PC-3 (cell line): ENCODE measurements at regions not wholly inside any gene's neighbourhood (a gene's known extent, or its start where the extent isn't known, plus 50 kb on each side); places are given as distances from the start of the nearest gene placed in this dataset.

ENCODE experiments used
- ATAC-seq: fragments of 200-7000 bp; cut with Tn5 transposase; 2 replicates; pipeline ENCODE4 v1.9.1; 2020; ENCODE audit warnings: mild to moderate bottlenecking, moderate library complexity
- BruUV-seq: library from RNA; stranded (reverse); fragments of 400-500 nt; replicated peaks from 2 replicates; lab custom pipeline; 2021; lab: Mats Ljungman, UMichigan
- CTCF ChIA-PET: fragments of 300-600 bp; sonication (Branson Sonifier 250); formaldehyde crosslinking; loops from one replicate; lab custom pipeline; 2022; ENCODE audit warnings: antibody characterized with exemption; lab: Charles Lee
- POLR2A ChIA-PET: fragments of 300-600 bp; sonication (Branson Sonifier 250); formaldehyde crosslinking; loops from one replicate; lab custom pipeline; 2022; ENCODE audit warnings: antibody characterized with exemption; ENCODE audit not compliant: unreplicated experiment; lab: Charles Lee
- DNase-seq: peaks from one replicate; pipeline ENCODE4 v3.0.0-alpha.2; 2015
- H2AFZ ChIP-seq: fragments of 300-600 bp; sonication (generic); 2 replicates; pipeline ENCODE4 v1.6.0; 2016; ENCODE audit warnings: antibody characterized with exemption, low read length
- H3F3A ChIP-seq: fragments of 300-600 bp; sonication (generic); one replicate; pipeline ENCODE4 v1.6.0; 2017; ENCODE audit warnings: antibody characterized with exemption, low read length, control low read depth, mild to moderate bottlenecking; ENCODE audit not compliant: unreplicated experiment
- H3K27ac ChIP-seq: fragments of 300-600 bp; sonication (generic); 2 replicates; pipeline ENCODE4 v1.5.1; 2016; ENCODE audit warnings: mild to moderate bottlenecking, low read length
- H3K27me3 ChIP-seq: fragments of 300-600 bp; sonication (generic); 2 replicates; pipeline ENCODE4 v1.6.1; 2016; ENCODE audit warnings: low read length, mixed read lengths
- H3K36me3 ChIP-seq: fragments of 300-600 bp; sonication (generic); 2 replicates; pipeline ENCODE4 v1.6.1; 2016; ENCODE audit warnings: low read depth, mixed run types, low read length, mixed read lengths
- H3K4me1 ChIP-seq: fragments of 300-600 bp; sonication (generic); 2 replicates; pipeline ENCODE4 v1.5.1; 2016; ENCODE audit warnings: low read length; ENCODE audit not compliant: insufficient read depth
- H3K4me2 ChIP-seq: fragments of 300-600 bp; sonication (generic); 2 replicates; pipeline ENCODE4 v1.6.0; 2016; ENCODE audit warnings: low read length
- H3K4me3 ChIP-seq: fragments of 300-600 bp; sonication (generic); 2 replicates; pipeline ENCODE4 v1.5.1; 2016; ENCODE audit warnings: mild to moderate bottlenecking, low read length, mixed read lengths
- H3K79me2 ChIP-seq: fragments of 300-600 bp; sonication (generic); 2 replicates; pipeline ENCODE4 v1.6.1; 2017; ENCODE audit warnings: low read length, mixed read lengths
- H3K9ac ChIP-seq: fragments of 300-600 bp; sonication (generic); 2 replicates; pipeline ENCODE4 v1.6.0; 2016; ENCODE audit warnings: mild to moderate bottlenecking, low read length
- H3K9me2 ChIP-seq: fragments of 300-600 bp; sonication (generic); replicated peaks from 2 replicates; pipeline ENCODE4 v1.6.1; 2016; ENCODE audit warnings: mixed run types, low read length, mixed read lengths
- H3K9me3 ChIP-seq: fragments of 300-600 bp; sonication (generic); 2 replicates; pipeline ENCODE4 v1.6.1; 2016; ENCODE audit warnings: low read length, mixed read lengths
- H4K20me1 ChIP-seq: fragments of 300-600 bp; sonication (generic); 2 replicates; pipeline ENCODE4 v1.6.1; 2016; ENCODE audit warnings: low read length, mixed read lengths
- CTCF ChIP-seq: fragments of 300-600 bp; sonication (generic); conservative IDR thresholded peaks from 2 replicates; pipeline ENCODE4 v1.5.1; 2017; ENCODE audit warnings: antibody characterized with exemption, low read depth, mild to moderate bottlenecking, low read length
- EZH2 ChIP-seq: fragments of 300-600 bp; sonication (generic); IDR thresholded peaks from one replicate; pipeline ENCODE4 v1.6.1; 2017; ENCODE audit warnings: antibody characterized with exemption, mild to moderate bottlenecking, low read length; ENCODE audit not compliant: unreplicated experiment
- EZH2phosphoT487 ChIP-seq: fragments of 300-600 bp; sonication (generic); IDR thresholded peaks from 2 replicates; pipeline ENCODE4 v1.6.1; 2018; ENCODE audit warnings: mild to moderate bottlenecking, antibody characterized with exemption, low read length, borderline replicate concordance
- intact Hi-C: fragments of 100-400 bp; cut with micrococcal nuclease; formaldehyde crosslinking; loops from 2 replicates; pipeline ENCODE4 v1.9.0; 2023

GRCh38 chr12:102629262-102629888 is 149.0 kb upstream of the IGF1 start:
- no peak for ATAC-seq

GRCh38 chr12:102625819-102626218 is 145.5 kb upstream of the IGF1 start:
- ATAC-seq (no peak), DNase-seq (no peak)
- Histone ChIP-seq H3K79me2 (no peaks in the 10 kb centered on the region), H3K9me2 (no peaks in the 10 kb centered on the region), H3K36me3 (no peaks in the 10 kb centered on the region), H3K9ac (no peak overlapping the region), H3K4me2 (no peak overlapping the region), H3K4me1 (no peaks in the 10 kb centered on the region), H3K4me3 (no peak overlapping the region), H3F3A (no peaks in the 10 kb centered on the region), H4K20me1 (no peaks in the 10 kb centered on the region), H2AFZ (no peak overlapping the region), H3K27ac (no peak overlapping the region), H3K27me3 (no peaks in the 10 kb centered on the region), H3K9me3 (peaks cover 33% of the 10 kb centered on the region; the same call in 1 of the 2 replicates)
- TF ChIP-seq EZH2: no peak
- no peak for TF ChIP-seq CTCF
- TF ChIP-seq EZH2phosphoT487: no peak
- intact Hi-C loops: no loop called here
- no TSS peak for BruUV-seq
- ChIA-PET POLR2A (no interaction called here), CTCF (no interaction called here)

More at GRCh38 chr12:102629262-102629888, 149.0 kb upstream of the IGF1 start:
- H4K20me1 ChIP-seq: no peaks in the 10 kb centered on the region
- CTCF ChIA-PET: no interaction called here
- no TSS peak for BruUV-seq
- H3K9me2 ChIP-seq: no peaks in the 10 kb centered on the region
- H3F3A ChIP-seq: no peaks in the 10 kb centered on the region
- intact Hi-C loops: no loop called here
- H3K36me3 ChIP-seq: no peaks in the 10 kb centered on the region
- no peak overlapping the region for H3K4me3 ChIP-seq
- H3K79me2 ChIP-seq: no peaks in the 10 kb centered on the region
- POLR2A ChIA-PET: no interaction called here
- H3K4me1 ChIP-seq: no peaks in the 10 kb centered on the region
- no peak for DNase-seq
- H3K27me3 ChIP-seq: no peaks in the 10 kb centered on the region
- no peak overlapping the region for H3K4me2 ChIP-seq
- peaks cover 35% of the 10 kb centered on the region; the same call in 1 of the 2 replicates for H3K9me3 ChIP-seq
- no peak overlapping the region for H3K9ac ChIP-seq
- no peak overlapping the region for H3K27ac ChIP-seq
- TF ChIP-seq CTCF (no peak), EZH2 (no peak), EZH2phosphoT487 (no peak)
- H2AFZ ChIP-seq: no peak overlapping the region

- H3K9ac ChIP-seq: no peak overlapping the region
These were observed 142.3 kb upstream of the IGF1 start for GRCh38 chr12:102622618-102623017.

More at GRCh38 chr12:102622618-102623017, 142.3 kb upstream of the IGF1 start:
- H3K9me2 ChIP-seq: no peaks in the 10 kb centered on the region
- ChIA-PET CTCF (no interaction called here), POLR2A (no interaction called here)
- BruUV-seq: no TSS peak
- no peaks in the 10 kb centered on the region for H3K27me3 ChIP-seq
- H2AFZ ChIP-seq: no peak overlapping the region
- peaks cover 22% of the 10 kb centered on the region; the same call in 1 of the 2 replicates for H3K9me3 ChIP-seq
- TF ChIP-seq CTCF (no peak), EZH2phosphoT487 (no peak), EZH2 (no peak)
- no peaks in the 10 kb centered on the region for H3K79me2 ChIP-seq
- H3K4me1 ChIP-seq: no peaks in the 10 kb centered on the region
- no peak overlapping the region for H3K4me2 ChIP-seq
- DNase-seq: no peak
- H3K36me3 ChIP-seq: no peaks in the 10 kb centered on the region
- no peak overlapping the region for H3K4me3 ChIP-seq
- intact Hi-C loops: no loop called here
- no peak for ATAC-seq
- no peaks in the 10 kb centered on the region for H3F3A ChIP-seq
- no peaks in the 10 kb centered on the region for H4K20me1 ChIP-seq
- no peak overlapping the region for H3K27ac ChIP-seq
